HG03135 (cell line): ENCODE measurements at regions not wholly inside any gene's neighbourhood (a gene's known extent, or its start where the extent isn't known, plus 50 kb on each side); places are given as distances from the start of the nearest gene placed in this dataset.
A peak's percentile ranks its signal among the peaks of the same experiment; 100 is the strongest.
"Not testable (repeated sequence)": the region's sequence is repeated elsewhere in the genome, so short reads cannot be mapped to it uniquely, and the experiment has no call there.

Experiments
- ATAC-seq: cut with Tn5 transposase; IDR thresholded peaks from one replicate; pipeline ENCODE4 v1.9.1; 2021; ENCODE audit warnings: mild to moderate bottlenecking, moderate library complexity; ENCODE audit not compliant: unreplicated experiment

DNA sequence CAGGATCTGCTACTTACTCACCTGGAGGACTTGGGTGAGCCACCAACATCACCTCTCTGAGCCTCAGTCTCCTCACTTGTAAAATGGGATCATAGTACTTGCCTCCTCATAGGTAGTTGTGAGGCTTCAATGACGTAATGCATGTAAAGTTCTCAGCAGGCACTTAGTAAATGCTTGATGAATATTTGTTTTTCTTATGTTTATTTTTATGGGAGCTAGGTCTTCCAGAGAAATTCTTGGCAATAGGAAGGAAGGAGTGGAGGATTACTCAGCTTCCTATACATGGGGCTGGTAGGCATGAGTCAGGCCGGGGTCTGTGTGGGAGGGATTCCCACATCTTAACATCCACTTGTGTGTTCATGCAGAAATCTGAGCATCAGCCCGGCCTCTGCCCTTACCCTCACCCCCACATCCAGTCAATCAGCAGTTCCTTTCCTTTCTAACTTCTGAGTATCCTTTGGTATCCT, 95.4 kb upstream of the USP24 start:
- no peak for ATAC-seq

DNA sequence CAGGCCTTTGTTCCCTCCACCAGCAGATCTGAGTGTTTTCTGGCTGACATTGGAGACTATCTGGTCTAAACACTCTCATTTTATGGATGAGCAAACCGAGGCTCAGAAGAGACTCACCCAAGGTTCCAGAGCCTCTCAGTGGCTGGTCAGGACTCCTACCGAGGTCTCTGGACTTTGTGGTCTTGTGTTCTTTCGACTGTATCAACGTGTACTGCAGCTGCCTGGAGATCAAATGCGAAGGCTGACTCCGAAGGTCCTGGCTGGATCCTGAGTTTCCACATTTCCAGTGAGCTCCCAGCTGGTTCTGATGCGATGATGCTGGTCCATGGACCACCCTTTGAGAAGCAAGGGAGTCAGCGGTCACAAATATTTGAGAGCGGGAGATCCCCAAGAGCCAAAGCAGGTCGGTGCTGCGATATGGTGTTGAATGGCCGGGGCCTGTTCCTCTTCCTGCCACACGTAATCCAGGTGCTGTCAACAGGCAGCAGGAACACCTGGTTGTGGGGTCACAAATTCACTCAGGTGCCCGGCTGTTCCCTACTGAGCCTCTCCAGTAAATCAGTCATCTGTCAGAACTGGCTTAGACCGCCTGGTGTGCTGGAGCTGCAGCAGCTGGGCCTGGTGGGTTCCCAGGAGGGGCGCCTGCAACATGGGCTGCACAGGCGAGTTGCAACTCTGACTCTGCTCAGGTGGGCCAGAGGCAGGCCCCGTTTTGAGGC, 94.8 kb upstream of the USP24 start:
- no peak for ATAC-seq

DNA sequence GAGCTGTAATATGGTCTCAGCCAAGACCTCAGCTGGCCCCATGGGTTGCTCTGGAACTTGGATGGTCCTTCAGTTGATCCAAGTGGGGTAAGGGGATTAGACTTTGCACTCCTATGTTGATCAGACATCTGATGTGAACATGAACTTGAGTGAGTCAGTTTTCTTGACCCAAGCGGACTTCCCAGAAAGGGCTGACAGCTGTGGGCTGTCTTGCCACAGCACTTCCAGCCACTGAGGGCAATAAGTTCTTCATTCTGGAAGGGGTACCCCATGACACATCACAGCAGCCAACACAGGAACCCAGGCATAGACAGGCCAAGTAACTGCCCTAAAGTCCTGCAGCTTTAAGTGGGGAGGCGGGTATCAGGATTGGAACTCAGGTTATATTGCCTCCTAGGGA, 93.9 kb upstream of the USP24 start:
- no peak for ATAC-seq

DNA sequence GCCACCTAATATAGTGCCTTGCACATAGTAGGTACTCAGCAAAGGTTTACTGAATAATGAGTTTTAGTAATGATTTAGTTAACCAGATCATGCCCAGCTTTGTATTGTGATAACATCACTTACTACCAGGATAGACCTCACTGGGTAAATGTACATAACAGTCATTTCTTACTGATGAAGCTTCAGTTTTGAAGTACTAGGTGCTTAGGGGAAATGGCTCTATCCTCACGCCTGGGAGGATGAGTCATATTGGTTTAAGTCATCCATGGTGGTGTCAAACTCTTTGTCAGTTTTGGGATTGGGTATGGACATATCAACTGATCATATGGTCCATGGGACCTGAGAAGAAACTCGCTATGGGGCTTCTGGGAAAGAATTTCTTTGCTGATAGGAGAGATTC, 90.6 kb upstream of the USP24 start:
- no peak for ATAC-seq

DNA sequence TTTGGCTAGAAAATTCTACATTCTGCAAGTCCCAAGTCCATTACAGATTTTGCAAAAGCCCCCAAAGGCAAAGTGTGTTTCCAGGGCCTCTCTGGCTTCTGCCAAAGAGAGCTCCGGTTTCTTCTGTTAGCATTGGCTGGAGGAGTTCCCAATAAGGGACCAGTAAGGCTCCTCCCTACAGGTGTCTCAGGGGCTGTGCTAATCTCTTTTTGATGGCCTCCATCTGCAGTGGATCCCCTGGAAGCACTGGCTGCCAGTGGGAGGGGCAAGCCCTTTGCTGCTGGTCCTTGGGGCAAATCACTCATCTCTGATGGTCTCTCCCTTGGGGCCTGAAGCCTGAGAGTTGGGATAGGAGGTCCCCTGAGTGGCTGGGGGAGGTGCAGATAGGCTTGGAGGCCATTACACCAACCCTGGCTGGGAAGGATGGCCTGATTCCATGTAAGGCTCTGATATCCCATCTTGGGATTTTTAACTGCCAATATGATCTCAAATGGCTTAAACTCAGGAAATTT, 89.1 kb upstream of the USP24 start:
- ATAC-seq, result no peak

DNA sequence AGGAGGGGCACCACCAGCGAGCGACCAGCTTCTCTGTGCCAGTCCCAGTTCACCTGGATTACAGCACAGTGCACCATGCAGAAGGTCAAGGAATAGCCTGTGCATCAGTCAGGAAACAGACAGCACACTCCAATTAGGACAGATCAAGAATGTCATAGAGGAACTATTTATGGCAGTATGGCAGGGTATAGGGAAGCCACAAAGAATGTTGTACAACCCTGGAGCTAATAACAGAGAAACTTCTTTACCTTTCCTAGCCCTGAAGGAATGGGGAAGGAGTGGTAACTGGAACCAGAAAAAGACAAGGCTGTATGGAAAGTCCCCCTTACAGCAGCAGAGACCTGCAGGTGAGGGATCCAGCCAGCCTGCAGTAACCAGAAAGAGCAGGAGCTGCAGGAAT, 87.8 kb upstream of the USP24 start:
- no peak for ATAC-seq

DNA sequence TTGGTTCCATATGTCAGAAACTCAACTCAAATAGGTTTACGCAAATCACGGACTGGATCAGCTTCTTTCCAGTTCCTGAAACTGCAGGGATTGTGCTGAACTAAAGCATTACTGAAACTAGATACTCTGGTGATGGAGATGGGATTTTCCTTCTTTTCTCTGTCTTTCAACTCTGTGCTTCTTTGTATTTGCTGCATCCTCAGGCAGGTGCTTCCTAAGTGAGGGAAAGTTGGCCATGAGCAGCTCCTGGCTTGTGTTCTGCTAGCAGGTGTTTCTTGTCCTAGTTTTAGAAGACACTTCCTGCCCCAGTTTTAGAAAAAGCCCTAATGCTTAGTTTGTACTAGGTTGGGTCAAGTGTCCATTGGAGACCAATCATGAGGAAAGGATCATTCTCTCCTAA, 86.7 kb upstream of the USP24 start:
- no peak for ATAC-seq

DNA sequence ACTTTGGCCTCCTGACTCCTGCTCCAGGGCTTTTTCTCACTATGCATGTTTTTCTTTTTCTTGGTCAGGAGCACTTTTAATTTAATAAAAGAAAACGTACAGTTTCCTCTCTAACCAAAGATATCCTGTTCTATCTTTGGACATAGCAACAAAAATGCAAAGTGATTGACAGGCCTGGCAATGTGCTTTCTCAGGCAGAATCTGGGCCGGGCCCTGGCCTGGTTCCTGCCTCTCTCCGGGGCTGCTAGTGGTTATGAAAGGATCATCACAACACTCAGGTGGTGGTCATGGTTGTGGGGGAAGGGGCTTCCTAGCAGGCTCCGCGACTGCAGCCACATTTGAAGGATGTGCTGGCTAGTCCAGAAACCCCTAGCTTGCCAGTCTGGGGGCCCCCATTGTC, 85.8 kb upstream of the USP24 start:
- ATAC-seq, result no peak

DNA sequence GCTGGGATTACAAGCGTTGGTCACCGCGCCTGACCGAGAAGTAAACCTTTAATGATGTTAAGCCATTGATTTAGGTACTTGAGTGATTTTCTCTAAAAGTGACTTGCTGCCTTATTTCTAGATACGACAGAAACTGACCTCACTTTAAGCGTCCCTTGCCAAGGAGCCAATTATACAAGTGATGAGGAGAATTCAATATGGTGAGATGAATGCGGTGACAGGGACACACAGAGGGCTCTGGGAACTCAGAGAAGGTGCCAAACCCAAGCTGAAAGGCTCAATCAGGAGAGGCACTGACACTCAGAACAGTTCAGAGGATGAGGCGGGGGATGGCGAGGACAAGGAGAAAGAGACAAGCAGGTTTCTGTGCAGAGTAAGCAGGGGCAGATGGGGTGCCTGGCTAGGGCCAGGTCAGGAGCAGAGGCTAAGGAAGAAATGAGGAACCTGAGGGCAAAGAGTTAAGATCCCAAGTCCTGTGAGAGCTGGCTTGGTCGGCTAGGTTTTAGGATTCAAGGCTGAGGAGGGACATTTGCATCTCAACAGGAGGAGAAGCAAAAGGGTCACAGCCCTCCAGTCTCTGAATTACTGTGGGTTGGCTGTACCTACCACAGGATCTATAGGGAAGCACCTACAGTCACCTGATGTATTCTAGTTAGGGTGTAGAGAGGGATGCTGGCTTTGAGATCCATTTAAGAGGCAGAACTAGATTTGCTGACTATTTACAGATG, 83.2 kb upstream of the USP24 start:
- ATAC-seq, result no peak

DNA sequence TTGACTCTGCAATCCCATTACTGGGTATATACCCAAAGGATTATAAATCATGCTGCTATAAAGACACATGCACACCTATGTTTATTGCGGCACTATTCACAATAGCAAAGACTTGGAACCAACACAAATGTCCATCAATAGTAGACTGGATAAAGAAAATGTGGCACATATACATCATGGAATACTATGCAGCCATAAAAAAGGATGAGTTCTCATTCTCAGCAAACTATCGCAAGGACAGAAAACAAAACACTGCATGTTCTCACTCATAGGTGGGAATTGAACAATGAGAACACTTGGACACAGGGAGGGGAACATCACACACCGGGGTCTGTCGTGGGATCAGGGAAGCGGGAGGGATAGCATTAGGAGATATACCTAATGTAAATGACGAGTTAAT, 81.1 kb upstream of the USP24 start:
- ATAC-seq, result not testable (repeated sequence)

DNA sequence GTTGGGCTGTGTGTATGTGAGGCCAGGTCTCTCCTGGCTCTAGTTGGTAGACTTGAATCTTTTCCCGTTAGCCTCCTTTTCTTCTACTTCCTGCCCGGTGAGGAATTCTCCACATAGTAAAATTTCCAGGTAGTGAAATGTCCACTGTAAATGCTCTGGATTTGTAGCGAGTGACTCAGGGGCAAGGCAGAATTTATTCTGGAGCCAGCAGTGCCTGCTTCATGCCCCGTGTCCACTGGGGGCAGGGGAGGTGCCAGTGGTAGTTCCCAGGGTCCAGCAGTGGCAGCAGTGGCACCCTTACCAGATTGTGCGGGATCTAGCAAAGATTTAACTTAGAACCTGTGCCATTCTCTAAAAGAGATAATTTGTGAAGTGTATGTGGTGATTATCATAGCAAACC, 74.5 kb upstream of the USP24 start:
- ATAC-seq, result no peak

DNA sequence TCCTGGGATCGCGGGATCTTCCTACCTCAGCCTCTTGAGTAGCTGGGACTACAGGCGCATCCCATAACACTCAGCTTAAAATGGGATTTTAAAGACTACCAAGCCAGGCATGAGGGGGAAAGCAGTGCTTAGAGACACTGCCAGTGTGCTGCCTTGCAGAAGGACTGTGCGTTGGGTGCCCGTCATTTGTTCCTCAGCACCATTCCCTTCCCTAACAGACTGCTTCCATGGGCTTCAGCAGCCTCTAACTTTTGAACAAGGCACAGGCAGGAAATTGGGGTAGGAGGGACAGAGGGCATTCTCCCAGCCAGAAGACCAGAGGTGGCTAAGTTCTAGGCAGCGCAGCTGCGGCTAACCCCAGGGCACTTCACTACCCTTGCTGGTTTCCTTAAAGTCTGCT, 73.9 kb upstream of the USP24 start:
- no peak for ATAC-seq

DNA sequence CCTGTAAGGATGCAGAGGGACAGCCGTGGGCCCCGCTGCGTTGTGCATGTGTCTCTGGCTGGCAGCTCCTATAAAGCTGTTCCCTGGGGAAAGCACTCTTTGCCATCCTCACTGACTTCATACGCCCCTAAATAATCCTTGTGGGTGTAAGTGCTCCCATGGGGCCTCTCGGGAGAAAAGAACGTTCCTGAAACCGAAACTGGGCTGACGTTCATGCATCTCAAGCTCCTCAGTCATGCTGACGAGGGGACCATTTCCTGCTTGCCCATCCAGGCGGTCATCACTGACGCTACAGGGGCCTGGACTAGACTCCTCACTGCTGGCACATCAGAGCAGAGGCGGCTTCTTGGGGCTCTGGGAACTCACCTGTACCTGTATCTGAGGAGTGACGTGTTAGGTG, 73.1 kb upstream of the USP24 start:
- peak; percentile 76 for ATAC-seq

DNA sequence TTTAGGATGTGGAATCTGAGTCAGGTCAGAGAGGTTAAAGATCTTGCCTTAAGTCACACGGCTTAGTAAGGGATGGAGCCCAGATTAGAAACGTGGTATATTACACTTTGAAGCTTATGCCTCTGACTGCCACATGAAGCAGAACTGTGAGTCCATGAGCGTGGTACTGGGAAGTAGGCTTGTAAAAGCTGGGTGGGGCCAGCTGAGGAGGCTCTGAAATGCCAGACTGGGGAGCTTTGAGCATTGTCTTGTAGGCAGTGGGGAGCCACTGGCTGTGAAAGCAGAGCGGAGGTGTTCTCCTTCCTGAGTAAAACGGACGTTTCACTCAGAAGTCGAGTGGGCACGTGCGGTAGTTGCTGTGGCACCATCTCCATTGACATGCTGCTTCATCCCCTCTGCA, 72.6 kb upstream of the USP24 start:
- no peak for ATAC-seq

DNA sequence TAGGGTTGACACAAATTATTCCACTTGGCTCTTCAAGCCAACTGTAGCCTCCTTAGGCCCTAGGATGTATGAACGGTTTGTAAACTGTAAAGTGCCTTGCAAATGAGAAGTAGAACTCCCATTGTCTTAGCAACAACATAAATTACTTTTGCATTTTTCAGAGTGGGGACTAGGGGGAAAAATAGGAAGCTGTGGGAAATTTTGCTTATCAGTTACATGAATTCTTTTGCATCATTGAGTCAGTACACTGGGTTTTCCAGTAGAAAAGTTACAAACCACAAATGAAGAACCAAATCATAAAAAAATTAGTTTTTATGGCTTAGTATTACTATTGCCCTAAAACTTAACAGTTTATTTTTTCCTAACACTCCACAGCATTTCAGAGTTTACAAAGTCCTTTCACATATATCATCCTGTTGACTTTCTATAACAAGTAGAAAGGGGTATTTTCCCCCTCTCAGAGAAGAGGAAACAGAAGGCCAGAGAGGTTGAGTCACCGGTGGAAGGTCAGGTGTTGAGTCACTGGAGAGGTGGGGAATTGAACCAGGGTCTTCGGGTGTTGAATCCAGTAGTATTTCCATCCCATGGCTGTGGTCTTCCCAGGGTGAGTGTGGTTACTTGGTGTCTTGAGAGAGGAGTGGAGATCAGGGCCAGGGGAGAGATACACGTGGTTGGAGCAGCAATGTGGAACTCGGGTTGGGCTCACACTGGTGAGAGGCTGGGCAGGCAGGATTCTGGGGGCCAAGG, 71.9 kb upstream of the USP24 start:
- no peak for ATAC-seq

DNA sequence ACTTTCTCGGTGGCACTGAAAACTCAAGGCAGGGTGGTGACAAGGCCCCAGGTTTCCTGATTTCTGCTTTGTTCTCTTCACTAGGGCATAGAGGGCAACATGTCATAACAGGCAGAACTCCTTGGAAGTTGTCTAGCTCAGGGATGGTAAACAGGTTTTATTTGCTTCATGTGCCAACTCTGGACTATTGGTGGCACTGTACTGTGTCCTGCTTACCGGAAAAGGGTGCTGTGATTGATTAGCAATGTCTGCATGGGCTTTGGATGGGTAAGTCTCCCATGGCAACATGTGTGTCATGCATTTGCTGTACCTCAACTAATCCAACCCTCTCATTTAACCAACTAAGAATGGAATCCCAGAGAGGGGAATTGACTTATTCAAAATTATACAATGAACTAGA, 70.7 kb upstream of the USP24 start:
- ATAC-seq, result no peak

DNA sequence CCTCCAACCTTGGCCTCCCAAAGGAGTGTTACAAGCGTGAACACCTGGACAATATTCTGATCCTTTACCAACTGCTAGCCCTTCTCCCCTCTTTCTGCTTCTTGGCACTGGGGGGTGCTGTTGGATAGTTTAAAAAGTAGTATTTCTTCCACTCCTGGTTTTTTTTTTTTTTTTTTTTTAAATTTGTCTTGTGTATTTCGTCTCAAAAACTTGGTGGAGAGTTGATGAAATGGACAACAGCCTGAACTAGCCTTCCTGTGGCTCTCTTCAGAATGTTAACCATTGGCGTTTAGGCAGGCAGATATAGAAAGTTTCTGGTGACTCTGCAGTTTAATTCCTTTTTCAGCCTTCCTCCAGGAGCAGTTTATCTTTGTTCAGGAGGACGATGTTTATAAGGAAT, 69.7 kb upstream of the USP24 start:
- no peak for ATAC-seq

DNA sequence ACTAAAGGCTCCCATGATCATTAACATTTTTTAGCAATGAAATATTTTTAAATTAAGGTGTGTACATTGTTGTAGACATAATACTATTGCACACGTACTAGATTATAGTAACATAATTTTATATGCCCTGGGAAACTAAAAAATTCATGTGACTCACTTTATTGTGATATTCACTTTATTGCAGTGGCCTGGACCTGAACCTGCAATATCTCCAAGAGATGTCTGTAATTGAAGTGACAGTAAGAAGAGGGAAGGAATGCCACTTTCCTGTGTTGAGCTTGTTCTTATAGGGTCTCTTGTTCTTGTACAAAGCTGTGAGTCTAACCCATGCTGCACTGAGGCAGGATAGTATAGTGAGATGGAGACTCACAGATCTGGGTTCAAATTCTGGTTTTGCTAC, 66.9 kb upstream of the USP24 start:
- no peak for ATAC-seq

DNA sequence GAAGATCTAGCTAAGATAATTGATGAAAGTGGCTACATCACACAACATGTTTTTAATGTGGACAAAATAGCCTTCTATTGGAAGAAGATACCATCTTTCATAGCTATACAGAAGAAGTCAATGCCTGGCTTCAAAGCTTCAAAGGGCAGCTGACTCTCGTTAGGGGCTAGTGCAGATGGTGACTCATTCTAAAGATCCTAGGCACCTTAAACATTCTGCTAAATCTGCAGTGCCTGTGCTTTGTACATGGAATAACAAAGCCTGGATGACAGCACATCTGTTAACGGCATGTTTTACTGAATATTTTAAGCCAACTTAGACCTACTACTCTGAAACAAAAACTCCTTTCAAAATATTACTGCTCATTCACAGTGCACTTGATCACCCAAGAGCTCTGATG, 65.6 kb upstream of the USP24 start:
- ATAC-seq, result no peak

DNA sequence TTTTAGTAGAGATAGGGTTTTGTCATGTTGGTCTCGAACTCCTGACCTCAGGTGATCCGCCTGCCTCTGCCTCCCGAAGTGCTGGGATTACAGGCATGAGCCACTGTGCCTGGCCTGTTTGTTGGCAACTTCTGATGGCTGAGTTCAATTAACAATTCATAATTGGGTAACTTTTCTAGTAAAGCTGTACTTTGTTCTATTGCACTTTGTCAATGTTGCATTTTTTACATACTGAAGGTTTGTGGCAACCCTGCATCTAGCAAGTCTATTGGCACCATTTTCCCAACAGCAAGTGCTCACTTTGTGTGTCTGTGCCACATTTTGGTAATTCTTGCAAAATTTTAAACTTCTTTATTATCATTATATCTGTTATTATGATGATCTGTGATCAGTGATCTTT, 64.5 kb upstream of the USP24 start:
- no peak for ATAC-seq

DNA sequence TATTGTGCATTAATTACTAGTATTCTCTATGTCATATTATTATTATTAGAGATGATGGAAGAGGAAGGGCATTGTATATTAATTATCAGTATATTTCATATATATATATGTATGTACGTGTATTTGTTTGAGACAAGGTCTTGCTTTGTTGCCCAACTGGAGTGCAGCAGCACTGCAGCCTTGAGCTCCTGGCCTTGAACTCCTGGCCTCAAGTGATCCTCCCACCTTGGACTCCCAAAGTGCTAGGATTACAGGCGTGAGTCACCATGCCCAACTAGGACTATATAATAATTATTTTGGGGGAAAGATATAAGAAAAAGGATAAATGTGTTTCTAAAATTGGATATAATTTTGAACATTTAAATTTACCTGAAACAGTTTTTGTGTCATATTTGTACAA, 63.2 kb upstream of the USP24 start:
- no peak for ATAC-seq
